Endothelial cell of umbilical vein (primary cell): ENCODE measurements at regions not wholly inside any gene's neighbourhood (a gene's known extent, or its start where the extent isn't known, plus 50 kb on each side); places are given as distances from the start of the nearest gene placed in this dataset.

Experiments
- BruUV-seq: library from RNA; stranded (reverse); fragments of 400-500 nt; replicated peaks from 2 replicates; lab custom pipeline; 2021; lab: Mats Ljungman, UMichigan
- CTCF ChIA-PET: fragments of 300-600, 350-600 bp; sonication (Branson Sonifier 250); formaldehyde crosslinking; loops from one replicate; lab custom pipeline; 2021; ENCODE audit warnings: antibody characterized with exemption, inconsistent platforms; lab: Charles Lee
- POLR2A ChIA-PET: fragments of 300-600, 350-600 bp; sonication (Branson Sonifier 250); formaldehyde crosslinking; loops from one replicate; lab custom pipeline; 2021; ENCODE audit warnings: antibody characterized with exemption, inconsistent platforms; lab: Charles Lee
- DNase-seq: peaks from one replicate; pipeline ENCODE4 v3.0.0-alpha.2; 2011; ENCODE audit warnings: low read depth, low spot score
- FAIRE-seq: peaks from 2 replicates; lab custom pipeline; 2011; peaks lifted over from hg19 to GRCh38; lab: Jason Lieb, UNC
- H2AFZ ChIP-seq: 2 replicates; pipeline ENCODE4 v1.6.0; 2012; ENCODE audit warnings: low read depth, low read length, control low read depth, inconsistent platforms
- H3K27ac ChIP-seq: 2 replicates; pipeline ENCODE4 v1.5.1; 2011; ENCODE audit warnings: low read depth, mild to moderate bottlenecking, control low read depth, low read length, moderate library complexity; ENCODE audit not compliant: insufficient read depth
- H3K27me3 ChIP-seq, 2 experiments: 2 replicates each; pipeline versions ENCODE4 v1.6.0 to v1.6.1; 2011; ENCODE audit warnings: low read length in 2 of 2, mixed read lengths in 1 of 2; ENCODE audit not compliant: control insufficient read depth in 2 of 2, insufficient read depth in 2 of 2
- H3K36me3 ChIP-seq, 2 experiments: 2 replicates in 1 of 2; 3 replicates in 1 of 2; pipeline ENCODE4 v1.5.1; 2011; ENCODE audit warnings: low read length in 2 of 2, mild to moderate bottlenecking in 1 of 2, moderate library complexity in 1 of 2; ENCODE audit not compliant: control insufficient read depth in 2 of 2, insufficient read depth in 2 of 2; ENCODE audit errors: extremely low read depth in 1 of 2
- H3K4me1 ChIP-seq: 3 replicates; pipeline ENCODE4 v1.5.1; 2011; ENCODE audit warnings: mild to moderate bottlenecking, low read length; ENCODE audit not compliant: control insufficient read depth, insufficient read depth; ENCODE audit errors: extremely low read depth
- H3K4me2 ChIP-seq: 2 replicates; pipeline ENCODE4 v1.6.1; 2011; ENCODE audit warnings: low read length, control low read depth, mixed read lengths; ENCODE audit not compliant: insufficient read depth
- H3K4me3 ChIP-seq, 3 experiments: fragments of 200-600 bp in 1 of 3; sonication (generic), shearing (Covaris generic) in 1 of 3; replicated peaks in 1 of 3; 2 replicates each; pipeline ENCODE4 v1.5.1; 2011 to 2016; ENCODE audit warnings: control low read depth in 3 of 3, low read length in 3 of 3, mild to moderate bottlenecking in 2 of 3, inconsistent platforms in 1 of 3, low read depth in 1 of 3, moderate library complexity in 1 of 3; ENCODE audit not compliant: insufficient read depth in 1 of 3
- H3K79me2 ChIP-seq: 2 replicates; pipeline ENCODE4 v1.6.0; 2012; ENCODE audit warnings: low read length, inconsistent platforms; ENCODE audit not compliant: control insufficient read depth, insufficient read depth
- H3K9ac ChIP-seq: replicated peaks from 2 replicates; pipeline ENCODE3; 2011; ENCODE audit warnings: low read length, control low read depth; ENCODE audit not compliant: insufficient read depth; ENCODE audit errors: extremely low read depth
- H3K9me1 ChIP-seq: replicated peaks from 3 replicates; pipeline ENCODE4 v1.6.0; 2011; ENCODE audit warnings: mild to moderate bottlenecking, low read length; ENCODE audit not compliant: control insufficient read depth, insufficient read depth; ENCODE audit errors: extremely low read depth
- H3K9me3 ChIP-seq: replicated peaks from 2 replicates; pipeline ENCODE4 v1.5.1; 2012; ENCODE audit warnings: low read length, inconsistent platforms; ENCODE audit not compliant: control insufficient read depth, insufficient read depth
- H4K20me1 ChIP-seq: replicated peaks from 2 replicates; pipeline ENCODE3; 2011; ENCODE audit warnings: mild to moderate bottlenecking, low read length; ENCODE audit not compliant: control insufficient read depth, insufficient read depth; ENCODE audit errors: extremely low read depth
- EZH2 ChIP-seq: IDR thresholded peaks from 2 replicates; pipeline ENCODE4 v1.6.1; 2012; ENCODE audit warnings: borderline replicate concordance, low read depth, mild to moderate bottlenecking, moderate library complexity, low read length, inconsistent platforms; ENCODE audit not compliant: severe bottlenecking
- FOS ChIP-seq: IDR thresholded peaks from 2 replicates; pipeline ENCODE4 v1.6.1; 2011; ENCODE audit warnings: mild to moderate bottlenecking, low read length, moderate library complexity, borderline replicate concordance; ENCODE audit not compliant: insufficient read depth
- GATA2 ChIP-seq: IDR thresholded peaks from 2 replicates; pipeline ENCODE4 v1.7.0; 2011; ENCODE audit warnings: low read depth, mild to moderate bottlenecking, moderate library complexity, mixed read lengths, low read length; ENCODE audit not compliant: insufficient read length, insufficient read depth
- JUN ChIP-seq: IDR thresholded peaks from 2 replicates; pipeline ENCODE4 v1.6.1; 2011; ENCODE audit warnings: borderline replicate concordance, low read depth; ENCODE audit not compliant: insufficient read length, insufficient read depth
- MYC ChIP-seq: IDR thresholded peaks from one replicate; pipeline ENCODE4 v1.6.1; 2011; ENCODE audit warnings: mild to moderate bottlenecking, low read depth, low read length
- POLR2A ChIP-seq: IDR thresholded peaks from 2 replicates; pipeline ENCODE4 v1.6.1; 2012; ENCODE audit warnings: low read depth, mild to moderate bottlenecking, control low read depth, low read length
- POLR2AphosphoS5 ChIP-seq: IDR thresholded peaks from 2 replicates; pipeline ENCODE4 v1.6.1; 2012; ENCODE audit warnings: low read depth, mild to moderate bottlenecking, control low read depth, low read length, moderate library complexity; ENCODE audit not compliant: insufficient read depth
- dilution Hi-C: fragments of 300-500 bp; cut with MboI; formaldehyde crosslinking; loops from one replicate; pipeline ENCODE4 v1.15.0; 2019; ENCODE audit warnings: low sequenced_read_pairs; ENCODE audit not compliant: extremely low pct_ligation_motif_present
- intact Hi-C: fragments of 100-400 bp; cut with micrococcal nuclease; formaldehyde crosslinking; loops from one replicate; pipeline ENCODE4 v1.10.0; 2022
- TF ChIP-seq, protein P1 (sequence below), 2 donors: IDR thresholded peaks; 1 replicate in 1 of 2; 2 replicates in 1 of 2; pipeline ENCODE4 v1.5.1; 2011; ENCODE audit warnings: low read length in 2 of 2, mild to moderate bottlenecking in 2 of 2, moderate library complexity in 2 of 2, control low read depth in 1 of 2, inconsistent platforms in 1 of 2, low read depth in 1 of 2; ENCODE audit not compliant: insufficient read depth in 1 of 2; ENCODE audit errors: extremely low read depth in 1 of 2
- TF ChIP-seq, protein P2 (sequence below): IDR thresholded peaks from 2 replicates; pipeline ENCODE4 v1.6.1; 2011; ENCODE audit not compliant: insufficient read depth, insufficient read length

DNA sequence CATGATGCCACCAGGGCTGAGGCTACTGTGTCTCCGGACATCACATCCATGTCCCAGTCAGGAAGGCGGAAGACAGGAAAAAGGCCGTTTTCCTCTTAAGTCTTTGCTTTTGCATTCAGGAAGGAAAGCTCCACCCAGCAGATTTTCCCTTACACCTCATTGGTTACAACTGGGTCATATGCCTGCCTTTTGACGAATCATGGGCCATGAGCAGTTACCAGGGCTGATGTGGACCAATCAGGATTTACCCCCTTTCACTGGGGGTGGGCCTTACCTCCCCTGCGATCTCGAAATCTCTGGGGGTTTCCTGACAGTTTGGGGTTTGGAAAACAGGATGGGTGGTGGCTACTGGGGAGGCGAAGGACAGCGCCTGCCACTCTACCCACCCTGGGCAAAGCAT lies 52.5 kb upstream of the GRPEL1 start:
- Histone ChIP-seq H3K4me2 (no peak overlapping the region), H4K20me1 (no peaks in the 10 kb centered on the region), H3K27me3 (no peaks in the 10 kb centered on the region), H3K9me1 (no peaks in the 10 kb centered on the region), H3K4me1 (no peaks in the 10 kb centered on the region), H3K9me3 (no peaks in the 10 kb centered on the region), H2AFZ (no peak overlapping the region), H3K27ac (no peak overlapping the region), H3K9ac (no peak overlapping the region), H3K36me3 (no peaks in the 10 kb centered on the region), H3K4me3 (no peak overlapping the region), H3K79me2 (no peaks in the 10 kb centered on the region)
- CTCF ChIA-PET: interaction anchor here (0.6 kb wide), 1 partner anchor 1298 kb away, joined by 3 read pairs; no protein-coding TSS in a partner anchor
- DNase-seq (no peak), FAIRE-seq (peak; percentile 66)
- dilution Hi-C loops (no loop called here), intact Hi-C loops (no loop called here)
- POLR2A ChIA-PET: no interaction called here
- BruUV-seq: no TSS peak
- TF ChIP-seq EZH2 (no peak), MYC (no peak), GATA2 (no peak), FOS (no peak), POLR2A (no peak), JUN (no peak), POLR2AphosphoS5 (no peak)
- TF ChIP-seq, protein P1, sequence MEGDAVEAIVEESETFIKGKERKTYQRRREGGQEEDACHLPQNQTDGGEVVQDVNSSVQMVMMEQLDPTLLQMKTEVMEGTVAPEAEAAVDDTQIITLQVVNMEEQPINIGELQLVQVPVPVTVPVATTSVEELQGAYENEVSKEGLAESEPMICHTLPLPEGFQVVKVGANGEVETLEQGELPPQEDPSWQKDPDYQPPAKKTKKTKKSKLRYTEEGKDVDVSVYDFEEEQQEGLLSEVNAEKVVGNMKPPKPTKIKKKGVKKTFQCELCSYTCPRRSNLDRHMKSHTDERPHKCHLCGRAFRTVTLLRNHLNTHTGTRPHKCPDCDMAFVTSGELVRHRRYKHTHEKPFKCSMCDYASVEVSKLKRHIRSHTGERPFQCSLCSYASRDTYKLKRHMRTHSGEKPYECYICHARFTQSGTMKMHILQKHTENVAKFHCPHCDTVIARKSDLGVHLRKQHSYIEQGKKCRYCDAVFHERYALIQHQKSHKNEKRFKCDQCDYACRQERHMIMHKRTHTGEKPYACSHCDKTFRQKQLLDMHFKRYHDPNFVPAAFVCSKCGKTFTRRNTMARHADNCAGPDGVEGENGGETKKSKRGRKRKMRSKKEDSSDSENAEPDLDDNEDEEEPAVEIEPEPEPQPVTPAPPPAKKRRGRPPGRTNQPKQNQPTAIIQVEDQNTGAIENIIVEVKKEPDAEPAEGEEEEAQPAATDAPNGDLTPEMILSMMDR (IDR thresholded peaks at IDR 0.05; ENCODE audit: extremely low read depth in 1 of 2, insufficient read depth in 1 of 2, low read depth in 1 of 2, low read length in 2 of 2): no peak
- TF ChIP-seq, protein P2, sequence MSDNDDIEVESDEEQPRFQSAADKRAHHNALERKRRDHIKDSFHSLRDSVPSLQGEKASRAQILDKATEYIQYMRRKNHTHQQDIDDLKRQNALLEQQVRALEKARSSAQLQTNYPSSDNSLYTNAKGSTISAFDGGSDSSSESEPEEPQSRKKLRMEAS: no peak
